ENCODE measurements at regions not wholly inside any gene's neighbourhood (a gene's known extent, or its start where the extent isn't known, plus 50 kb on each side); places are given as distances from the start of the nearest gene placed in this dataset.

DNA sequence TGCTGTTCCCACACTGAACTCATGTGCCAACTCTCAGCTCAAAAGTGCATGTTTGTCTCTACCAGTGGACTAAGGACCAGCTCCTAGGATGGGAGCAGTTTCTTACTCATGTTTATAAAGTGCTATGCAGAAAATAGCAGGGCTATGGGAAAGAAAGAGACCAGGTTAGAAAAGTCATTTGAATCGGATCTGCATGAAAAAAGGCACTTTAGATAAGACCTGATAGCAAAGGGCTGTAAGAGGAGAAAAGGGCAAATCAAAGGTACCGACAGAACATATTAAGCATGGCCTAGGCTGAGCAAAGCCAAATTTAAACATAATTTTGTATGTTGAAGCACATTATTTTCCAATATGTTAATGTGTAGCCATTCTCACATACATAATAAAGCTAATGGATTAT lies 362.3 kb upstream of the ZFP42 start:
- intact Hi-C loops (cut with DNase I) = no loop called here
- no peaks in the 10 kb centered on the region for H3K9me3 ChIP-seq
- TF ChIP-seq POLR2A (IDR thresholded peaks at IDR 0.05) (no peak), POLR2AphosphoS5 (IDR thresholded peaks at IDR 0.05; ENCODE audit: insufficient read depth in 1 of 2, low read depth in 1 of 2) (no peak)
- TF ChIP-seq, protein P1, sequence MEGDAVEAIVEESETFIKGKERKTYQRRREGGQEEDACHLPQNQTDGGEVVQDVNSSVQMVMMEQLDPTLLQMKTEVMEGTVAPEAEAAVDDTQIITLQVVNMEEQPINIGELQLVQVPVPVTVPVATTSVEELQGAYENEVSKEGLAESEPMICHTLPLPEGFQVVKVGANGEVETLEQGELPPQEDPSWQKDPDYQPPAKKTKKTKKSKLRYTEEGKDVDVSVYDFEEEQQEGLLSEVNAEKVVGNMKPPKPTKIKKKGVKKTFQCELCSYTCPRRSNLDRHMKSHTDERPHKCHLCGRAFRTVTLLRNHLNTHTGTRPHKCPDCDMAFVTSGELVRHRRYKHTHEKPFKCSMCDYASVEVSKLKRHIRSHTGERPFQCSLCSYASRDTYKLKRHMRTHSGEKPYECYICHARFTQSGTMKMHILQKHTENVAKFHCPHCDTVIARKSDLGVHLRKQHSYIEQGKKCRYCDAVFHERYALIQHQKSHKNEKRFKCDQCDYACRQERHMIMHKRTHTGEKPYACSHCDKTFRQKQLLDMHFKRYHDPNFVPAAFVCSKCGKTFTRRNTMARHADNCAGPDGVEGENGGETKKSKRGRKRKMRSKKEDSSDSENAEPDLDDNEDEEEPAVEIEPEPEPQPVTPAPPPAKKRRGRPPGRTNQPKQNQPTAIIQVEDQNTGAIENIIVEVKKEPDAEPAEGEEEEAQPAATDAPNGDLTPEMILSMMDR (IDR thresholded peaks at IDR 0.05) = no peak

DNA sequence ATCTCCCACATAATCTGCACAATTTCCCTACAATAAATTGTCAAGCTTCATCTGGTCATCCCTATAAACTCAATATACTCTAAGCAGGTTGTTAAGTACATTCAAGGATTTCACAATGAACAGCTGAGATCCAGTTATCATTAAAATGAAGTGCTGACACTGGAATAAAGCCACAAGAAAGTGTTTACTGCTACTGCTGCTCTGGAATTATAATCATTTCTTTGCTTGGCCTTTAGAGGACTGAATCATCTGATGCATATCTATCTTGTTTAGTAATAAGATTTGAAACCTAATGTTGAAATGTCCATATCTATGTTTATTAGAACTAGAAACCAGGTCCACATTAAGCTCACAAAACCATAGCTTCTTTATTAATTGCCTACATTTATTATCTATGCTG lies 338.6 kb upstream of the ZFP42 start:
- Histone ChIP-seq H3K27ac (no peak overlapping the region), H3K4me1 (no peaks in the 10 kb centered on the region), H3K9me3 (no peaks in the 10 kb centered on the region), H3K27me3 (no peaks in the 10 kb centered on the region), H3K4me3 (no peak overlapping the region), H3K36me3 (no peaks in the 10 kb centered on the region)
- intact Hi-C loops (cut with DNase I) = no loop called here
- TF ChIP-seq POLR2AphosphoS5 (IDR thresholded peaks at IDR 0.05; ENCODE audit: insufficient read depth in 1 of 2, low read depth in 1 of 2) = no peak
- TF ChIP-seq POLR2A (IDR thresholded peaks at IDR 0.05) = no peak
- TF ChIP-seq, protein P1 (IDR thresholded peaks at IDR 0.05) = no peak
- DNase-seq (ENCODE audit: extremely low spot score in 2 of 2) = no peak

More for the DNA sequence above, 362.3 kb upstream of the ZFP42 start:
- Histone ChIP-seq H3K36me3 (no peaks in the 10 kb centered on the region), H3K4me1 (no peaks in the 10 kb centered on the region), H3K27ac (no peak overlapping the region), H3K4me3 (no peak overlapping the region), H3K27me3 (no peaks in the 10 kb centered on the region)
- no peak for DNase-seq (ENCODE audit: extremely low spot score in 2 of 2)

DNA sequence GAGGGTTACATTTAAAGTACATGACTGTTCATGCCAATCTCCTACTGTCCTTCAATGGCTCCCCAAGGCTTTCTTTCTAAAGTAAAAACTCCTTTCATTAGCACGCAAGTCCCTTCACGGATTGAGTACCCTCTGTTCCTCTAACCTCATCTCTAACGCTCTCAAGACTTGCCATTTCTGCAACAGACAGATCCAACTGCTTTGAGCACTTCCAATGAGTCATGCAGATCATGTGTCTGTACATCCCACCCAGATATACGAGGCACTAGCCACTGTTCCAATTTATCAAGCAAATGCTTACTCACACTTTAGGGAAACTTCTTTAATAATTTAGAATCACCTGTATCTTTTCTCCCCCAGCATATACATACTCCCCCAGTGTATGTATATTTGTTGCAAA lies 332.5 kb upstream of the ZFP42 start:
- Histone ChIP-seq H3K27me3 (no peaks in the 10 kb centered on the region), H3K27ac (no peak overlapping the region), H3K36me3 (no peaks in the 10 kb centered on the region), H3K4me1 (peaks cover 5% of the 10 kb centered on the region), H3K9me3 (no peaks in the 10 kb centered on the region), H3K4me3 (no peak overlapping the region)
- TF ChIP-seq, protein P1 (IDR thresholded peaks at IDR 0.05) = no peak
- TF ChIP-seq POLR2AphosphoS5 (IDR thresholded peaks at IDR 0.05; ENCODE audit: insufficient read depth in 1 of 2, low read depth in 1 of 2) (no peak), POLR2A (IDR thresholded peaks at IDR 0.05) (no peak)
- intact Hi-C loops (cut with DNase I) = no loop called here
- no peak for DNase-seq (ENCODE audit: extremely low spot score in 2 of 2)

DNA sequence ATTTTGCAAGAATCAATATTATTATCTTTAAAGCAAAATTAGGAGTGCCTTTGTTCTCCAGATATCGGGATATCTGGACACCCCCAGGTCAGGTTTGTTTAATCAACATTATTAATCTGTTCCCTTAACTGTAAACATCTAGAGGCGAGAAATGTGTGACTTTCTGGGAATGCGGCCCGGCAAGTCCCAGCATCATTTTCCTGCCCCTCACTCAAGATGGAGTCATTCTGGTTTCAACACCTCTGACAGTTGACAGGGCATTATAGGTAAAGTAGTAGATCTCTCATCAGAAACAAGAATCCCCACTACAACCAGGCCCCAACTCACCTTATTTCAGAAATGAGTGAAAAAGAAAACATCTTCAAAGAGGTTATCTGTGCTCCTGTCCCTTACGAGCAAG lies 331.6 kb upstream of the ZFP42 start:
- Histone ChIP-seq H3K27me3 (no peaks in the 10 kb centered on the region), H3K36me3 (no peaks in the 10 kb centered on the region)
- no peak for DNase-seq (ENCODE audit: extremely low spot score in 2 of 2)

DNA sequence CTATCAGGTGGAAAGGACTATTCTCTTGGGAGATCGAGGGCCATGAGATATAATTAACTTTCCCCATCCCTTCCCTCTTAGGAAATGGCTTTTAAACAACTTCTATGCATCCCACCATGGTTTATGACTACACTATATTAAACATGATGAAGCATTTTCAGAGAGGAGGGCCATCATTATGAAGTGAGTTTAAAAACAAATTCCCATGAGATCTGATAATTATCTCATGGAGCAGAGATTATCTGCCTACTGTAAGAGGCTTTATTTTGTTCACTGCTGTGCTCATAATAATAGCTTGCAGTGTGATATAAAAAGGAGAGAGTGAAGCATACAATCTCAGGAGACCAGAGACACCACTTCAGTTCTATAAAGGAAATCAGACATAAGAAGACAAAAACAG lies 330.5 kb upstream of the ZFP42 start:
- TF ChIP-seq POLR2AphosphoS5 (IDR thresholded peaks at IDR 0.05; ENCODE audit: insufficient read depth in 1 of 2, low read depth in 1 of 2) = no peak
- no peak for TF ChIP-seq POLR2A (IDR thresholded peaks at IDR 0.05)
- TF ChIP-seq, protein P1 (IDR thresholded peaks at IDR 0.05) = no peak
- no peak overlapping the region for H3K4me3 ChIP-seq
- DNase-seq (ENCODE audit: extremely low spot score in 2 of 2) = no peak
- H3K36me3 ChIP-seq = no peaks in the 10 kb centered on the region
- peaks cover 5% of the 10 kb centered on the region for H3K4me1 ChIP-seq
- H3K27me3 ChIP-seq = no peaks in the 10 kb centered on the region
- intact Hi-C loops (cut with DNase I) = no loop called here
- no peak overlapping the region for H3K27ac ChIP-seq
- H3K9me3 ChIP-seq = no peaks in the 10 kb centered on the region

More for the DNA sequence above, 331.6 kb upstream of the ZFP42 start:
- Histone ChIP-seq H3K27ac (no peak overlapping the region), H3K4me3 (no peak overlapping the region), H3K9me3 (no peaks in the 10 kb centered on the region), H3K4me1 (peaks cover 5% of the 10 kb centered on the region)
- TF ChIP-seq, protein P1 (IDR thresholded peaks at IDR 0.05) = no peak
- no peak for TF ChIP-seq POLR2AphosphoS5 (IDR thresholded peaks at IDR 0.05; ENCODE audit: insufficient read depth in 1 of 2, low read depth in 1 of 2)
- no peak for TF ChIP-seq POLR2A (IDR thresholded peaks at IDR 0.05)
- intact Hi-C loops (cut with DNase I) = no loop called here
